GM10266 (cell line): ENCODE measurements at regions not wholly inside any gene's neighbourhood (a gene's known extent, or its start where the extent isn't known, plus 50 kb on each side); places are given as distances from the start of the nearest gene placed in this dataset.

Source experiments
- DNase-seq: peaks from one replicate; pipeline ENCODE4 v3.0.0; 2012; ENCODE audit errors: extremely low spot score
- CTCF ChIP-seq: IDR thresholded peaks from 2 replicates; pipeline ENCODE4 v1.5.1; 2012; ENCODE audit warnings: mild to moderate bottlenecking, low read depth; ENCODE audit not compliant: control insufficient read depth, insufficient read depth; ENCODE audit errors: missing control alignments

- TF ChIP-seq CTCF: no peak
- no peak for DNase-seq
These were observed 93.1 kb downstream of the SALL1 start for GRCh38 chr16:51057969-51058337.

GRCh38 chr16:51057102-51057793 is 93.8 kb downstream of the SALL1 start:
- DNase-seq: no peak
- no peak for TF ChIP-seq CTCF

DNA sequence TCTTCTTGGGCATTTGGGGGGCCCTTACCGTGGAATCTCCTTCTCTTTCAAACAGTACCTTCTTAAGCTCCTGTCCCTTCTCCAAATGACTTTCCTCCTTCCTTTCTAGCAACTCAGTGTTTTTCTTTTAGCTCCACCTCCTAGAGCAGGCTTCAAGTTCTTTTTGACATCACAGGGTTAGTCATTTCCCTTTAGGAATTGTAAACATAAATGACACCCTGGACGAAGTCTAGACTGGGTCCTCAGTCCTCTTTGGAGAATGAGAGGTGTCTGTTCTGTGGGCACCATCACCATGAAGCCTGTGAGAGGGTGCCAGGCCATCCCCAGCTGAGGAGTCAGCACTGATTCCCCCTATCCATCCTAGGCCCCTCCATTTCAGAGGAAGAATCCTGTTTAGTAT is 94.7 kb downstream of the SALL1 start:
- DNase-seq: no peak
- no peak for TF ChIP-seq CTCF

- no peak for TF ChIP-seq CTCF
These were observed 95.6 kb downstream of the SALL1 start for GRCh38 chr16:51055434-51055833.

DNA sequence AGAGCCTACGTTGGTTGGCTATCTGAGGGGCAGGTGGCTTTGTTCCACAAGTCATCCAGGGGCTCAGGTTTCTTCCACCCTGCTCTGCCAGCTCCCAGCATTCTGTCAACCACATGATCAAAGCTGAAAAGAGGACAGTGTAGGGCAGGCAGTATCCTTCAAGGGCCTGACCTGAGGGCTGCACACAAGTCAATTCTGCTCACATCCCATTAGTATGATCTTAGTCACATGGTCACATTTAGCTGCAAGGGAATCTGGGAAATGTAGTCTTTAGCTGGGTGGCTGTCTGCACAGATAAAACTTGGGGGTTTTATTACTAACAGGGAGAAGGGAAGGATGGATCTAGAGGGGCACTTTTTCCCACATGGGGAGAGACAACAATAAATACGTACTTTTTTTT is 97.3 kb downstream of the SALL1 start:
- DNase-seq: no peak
- no peak for TF ChIP-seq CTCF

More at GRCh38 chr16:51055434-51055833, 95.6 kb downstream of the SALL1 start:
- no peak for DNase-seq

GRCh38 chr16:51051671-51052070 is 99.4 kb downstream of the SALL1 start:
- DNase-seq: no peak
- no peak for TF ChIP-seq CTCF

DNA sequence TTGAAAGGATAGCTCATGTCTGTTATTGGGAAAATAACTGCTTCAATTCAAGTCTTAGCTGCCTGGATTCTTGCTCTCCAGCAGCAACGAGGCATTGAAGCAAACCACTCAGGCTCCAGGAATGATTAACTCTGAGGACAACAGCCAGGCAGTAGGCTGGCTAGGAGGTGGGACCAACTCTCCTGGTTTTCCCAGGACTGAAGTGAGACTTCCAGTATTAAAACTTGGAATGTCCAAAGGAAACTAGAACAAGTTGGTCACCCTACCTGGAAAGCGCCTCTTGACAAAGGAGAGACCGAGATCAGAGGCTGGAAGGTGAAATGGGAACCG is 100.7 kb downstream of the SALL1 start:
- no peak for DNase-seq
- TF ChIP-seq CTCF: no peak
